OCI-LY7 (cell line): ENCODE measurements at regions not wholly inside any gene's neighbourhood (a gene's known extent, or its start where the extent isn't known, plus 50 kb on each side); places are given as distances from the start of the nearest gene placed in this dataset.

ENCODE experiments used
- BruUV-seq: library from RNA; stranded (reverse); fragments of 400-500 nt; replicated peaks from 2 replicates; lab custom pipeline; 2021; lab: Mats Ljungman, UMichigan
- CTCF ChIA-PET: fragments of 300-600 bp; sonication (Branson Sonifier 250); formaldehyde crosslinking; loops from one replicate; lab custom pipeline; 2022; ENCODE audit warnings: antibody characterized with exemption; ENCODE audit not compliant: unreplicated experiment; lab: Charles Lee
- POLR2A ChIA-PET: fragments of 300-600 bp; sonication (Branson Sonifier 250); formaldehyde crosslinking; loops from one replicate; lab custom pipeline; 2022; ENCODE audit warnings: antibody characterized with exemption; lab: Charles Lee
- DNase-seq: peaks from one replicate; pipeline ENCODE4 v3.0.0-alpha.2; 2015; ENCODE audit warnings: low spot score
- H2AFZ ChIP-seq: fragments of 200-600 bp; sonication (generic), shearing (Covaris generic); 2 replicates; pipeline ENCODE4 v1.6.1; 2014; ENCODE audit warnings: mild to moderate bottlenecking, antibody characterized with exemption, low read length, moderate library complexity
- H3K27ac ChIP-seq: fragments of 200-600 bp; sonication (generic); 2 replicates; pipeline ENCODE4 v1.5.1; 2014; ENCODE audit warnings: mixed run types, low read depth, mild to moderate bottlenecking, moderate library complexity, low read length, inconsistent platforms; ENCODE audit not compliant: poor library complexity, severe bottlenecking
- H3K36me3 ChIP-seq: fragments of 200-600 bp; sonication (generic); 2 replicates; pipeline ENCODE4 v1.6.1; 2014; ENCODE audit warnings: mild to moderate bottlenecking, antibody characterized with exemption, low read length, moderate library complexity, mixed read lengths; ENCODE audit not compliant: insufficient read depth
- H3K4me1 ChIP-seq: fragments of 200-600 bp; sonication (generic); 2 replicates; pipeline ENCODE4 v1.5.1; 2014; ENCODE audit warnings: mild to moderate bottlenecking, low read length; ENCODE audit not compliant: insufficient read depth, poor library complexity, severe bottlenecking
- H3K4me2 ChIP-seq: fragments of 200-600 bp; sonication (generic); 2 replicates; pipeline ENCODE4 v1.6.1; 2014; ENCODE audit warnings: mild to moderate bottlenecking, low read length
- H3K4me3 ChIP-seq: fragments of 200-600 bp; sonication (generic); 2 replicates; pipeline ENCODE4 v1.5.1; 2014; ENCODE audit warnings: mild to moderate bottlenecking, low read depth, low read length; ENCODE audit not compliant: poor library complexity, severe bottlenecking
- H3K79me2 ChIP-seq: fragments of 200-600 bp; sonication (generic); 2 replicates; pipeline ENCODE4 v1.6.1; 2016; ENCODE audit warnings: low read depth, mild to moderate bottlenecking, low read length, moderate library complexity, mixed read lengths; ENCODE audit not compliant: insufficient read depth
- H3K9me2 ChIP-seq: fragments of 200-600 bp; sonication (generic); 2 replicates; pipeline ENCODE4 v1.6.1; 2016; ENCODE audit warnings: mild to moderate bottlenecking, low read length, mixed read lengths; ENCODE audit not compliant: insufficient read depth
- H3K9me3 ChIP-seq: fragments of 200-600 bp; sonication (generic); 2 replicates; pipeline ENCODE4 v1.6.1; 2014; ENCODE audit warnings: mild to moderate bottlenecking, mixed run types, low read length, mixed read lengths
- H4K20me1 ChIP-seq: fragments of 200-600 bp; sonication (generic); 2 replicates; pipeline ENCODE4 v1.6.1; 2014; ENCODE audit warnings: mild to moderate bottlenecking, antibody characterized with exemption, low read length, moderate library complexity, mixed read lengths; ENCODE audit not compliant: insufficient read depth
- EZH2phosphoT487 ChIP-seq: fragments of 200-600 bp; sonication (generic); IDR thresholded peaks from 2 replicates; pipeline ENCODE4 v1.6.1; 2018; ENCODE audit warnings: low read depth, borderline replicate concordance, mild to moderate bottlenecking, mixed run types, antibody characterized with exemption, low read length, moderate library complexity, mixed read lengths
- intact Hi-C: fragments of 100-400 bp; cut with micrococcal nuclease; formaldehyde crosslinking; loops from one replicate; pipeline ENCODE4 v1.10.0; 2022; ENCODE audit not compliant: unreplicated experiment
- TF ChIP-seq, protein P1 (sequence below): fragments of 200-600 bp; sonication (generic); conservative IDR thresholded peaks from 2 replicates; pipeline ENCODE4 v1.5.1; 2014; ENCODE audit warnings: mild to moderate bottlenecking, antibody characterized with exemption, low read length, moderate library complexity, mixed read lengths

DNA sequence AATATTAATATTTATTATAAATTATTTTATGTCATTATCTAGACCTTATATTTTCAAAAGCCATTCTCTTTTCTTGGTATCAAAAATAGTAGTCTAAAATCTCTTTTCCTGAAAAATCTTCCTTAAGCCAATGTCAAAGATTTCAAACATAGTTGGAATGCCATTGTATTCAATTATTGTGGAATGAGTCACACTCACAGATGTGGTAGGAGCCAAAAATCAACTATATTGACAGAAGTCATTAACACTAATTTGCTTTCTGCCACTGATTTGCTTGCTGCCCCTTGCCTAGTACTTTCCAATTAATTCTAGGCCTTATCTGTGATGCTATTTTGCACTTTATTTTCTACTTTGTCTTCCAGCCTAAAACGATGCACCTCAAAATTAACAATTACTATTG, 1326.3 kb upstream of the GJE1 start:
- H3K4me2 ChIP-seq = no peak overlapping the region
- no peaks in the 10 kb centered on the region for H3K9me3 ChIP-seq
- no peak overlapping the region for H2AFZ ChIP-seq
- no peak overlapping the region for H3K4me3 ChIP-seq
- no peaks in the 10 kb centered on the region for H3K4me1 ChIP-seq
- H3K79me2 ChIP-seq = no peaks in the 10 kb centered on the region
- no peak for DNase-seq
- TF ChIP-seq EZH2phosphoT487 = no peak
- intact Hi-C loops = no loop called here
- no TSS peak for BruUV-seq
- POLR2A ChIA-PET = interaction anchor here (0.7 to 1.0 kb wide), 2 partner anchors 33 to 64 kb away, joined by 3 read pairs; no protein-coding TSS in a partner anchor
- no peaks in the 10 kb centered on the region for H3K36me3 ChIP-seq
- CTCF ChIA-PET = no interaction called here
- no peak overlapping the region for H3K27ac ChIP-seq
- H3K9me2 ChIP-seq = no peaks in the 10 kb centered on the region
- no peaks in the 10 kb centered on the region for H4K20me1 ChIP-seq

DNA sequence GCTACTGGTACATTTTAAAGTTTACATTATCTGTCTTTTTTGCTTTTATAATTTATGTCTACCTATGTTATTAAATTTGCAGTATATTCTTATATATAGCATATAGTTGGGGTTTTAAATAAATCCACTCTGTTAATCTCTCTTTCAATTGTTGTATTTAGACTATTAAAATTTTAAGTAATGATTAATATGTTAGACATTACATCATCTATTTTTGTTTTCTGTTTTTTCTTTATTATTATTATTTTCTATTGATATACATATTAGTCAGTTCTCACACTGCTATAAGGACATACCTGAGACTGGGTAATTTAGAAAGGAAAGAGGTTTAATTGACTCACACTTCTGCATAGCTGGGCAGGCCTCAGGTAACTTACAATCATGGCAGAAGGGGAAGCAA, 1338.2 kb upstream of the GJE1 start:
- H4K20me1 ChIP-seq = no peaks in the 10 kb centered on the region
- H3K9me3 ChIP-seq = no peaks in the 10 kb centered on the region
- H3K27ac ChIP-seq = no peak overlapping the region
- CTCF ChIA-PET = no interaction called here
- no peak overlapping the region for H3K4me3 ChIP-seq
- no peak for DNase-seq
- H3K9me2 ChIP-seq = no peaks in the 10 kb centered on the region
- no peak overlapping the region for H2AFZ ChIP-seq
- no TSS peak for BruUV-seq
- no peak for TF ChIP-seq EZH2phosphoT487
- TF ChIP-seq, protein P1, sequence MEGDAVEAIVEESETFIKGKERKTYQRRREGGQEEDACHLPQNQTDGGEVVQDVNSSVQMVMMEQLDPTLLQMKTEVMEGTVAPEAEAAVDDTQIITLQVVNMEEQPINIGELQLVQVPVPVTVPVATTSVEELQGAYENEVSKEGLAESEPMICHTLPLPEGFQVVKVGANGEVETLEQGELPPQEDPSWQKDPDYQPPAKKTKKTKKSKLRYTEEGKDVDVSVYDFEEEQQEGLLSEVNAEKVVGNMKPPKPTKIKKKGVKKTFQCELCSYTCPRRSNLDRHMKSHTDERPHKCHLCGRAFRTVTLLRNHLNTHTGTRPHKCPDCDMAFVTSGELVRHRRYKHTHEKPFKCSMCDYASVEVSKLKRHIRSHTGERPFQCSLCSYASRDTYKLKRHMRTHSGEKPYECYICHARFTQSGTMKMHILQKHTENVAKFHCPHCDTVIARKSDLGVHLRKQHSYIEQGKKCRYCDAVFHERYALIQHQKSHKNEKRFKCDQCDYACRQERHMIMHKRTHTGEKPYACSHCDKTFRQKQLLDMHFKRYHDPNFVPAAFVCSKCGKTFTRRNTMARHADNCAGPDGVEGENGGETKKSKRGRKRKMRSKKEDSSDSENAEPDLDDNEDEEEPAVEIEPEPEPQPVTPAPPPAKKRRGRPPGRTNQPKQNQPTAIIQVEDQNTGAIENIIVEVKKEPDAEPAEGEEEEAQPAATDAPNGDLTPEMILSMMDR = no peak
- H3K4me2 ChIP-seq = no peak overlapping the region
- H3K4me1 ChIP-seq = no peaks in the 10 kb centered on the region
- no peaks in the 10 kb centered on the region for H3K79me2 ChIP-seq
- POLR2A ChIA-PET = no interaction called here
- intact Hi-C loops = no loop called here
- no peaks in the 10 kb centered on the region for H3K36me3 ChIP-seq

DNA sequence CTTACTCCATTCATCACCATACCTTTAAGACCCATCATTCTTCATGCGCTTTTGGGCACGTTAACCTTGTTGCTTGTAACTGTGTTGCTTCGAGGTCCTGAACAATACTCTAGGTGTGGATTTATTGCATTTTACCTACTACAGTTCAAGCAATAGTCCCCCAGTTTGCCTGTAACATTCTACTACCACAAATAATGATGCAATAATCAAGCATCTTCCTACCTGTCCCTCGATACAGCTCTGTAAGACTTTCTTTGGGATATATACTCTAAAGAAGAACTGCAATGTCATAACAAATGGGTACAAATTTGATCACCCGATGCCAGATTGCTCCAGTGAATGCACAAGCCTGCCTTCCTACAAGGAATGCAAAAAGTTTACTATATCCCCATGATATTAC, 1342.6 kb upstream of the GJE1 start:
- DNase-seq = no peak
- H2AFZ ChIP-seq = no peak overlapping the region
- H3K9me2 ChIP-seq = no peaks in the 10 kb centered on the region
- no peaks in the 10 kb centered on the region for H3K79me2 ChIP-seq
- no peaks in the 10 kb centered on the region for H3K36me3 ChIP-seq
- ChIA-PET POLR2A (no interaction called here), CTCF (no interaction called here)
- no peaks in the 10 kb centered on the region for H3K4me1 ChIP-seq
- H3K9me3 ChIP-seq = no peaks in the 10 kb centered on the region
- intact Hi-C loops = no loop called here
- no peak overlapping the region for H3K27ac ChIP-seq
- no TSS peak for BruUV-seq
- H3K4me3 ChIP-seq = no peak overlapping the region
- TF ChIP-seq, protein P1 = no peak
- no peak for TF ChIP-seq EZH2phosphoT487
- H3K4me2 ChIP-seq = no peak overlapping the region
- no peaks in the 10 kb centered on the region for H4K20me1 ChIP-seq
